Glutamatergic neuron (in vitro differentiated cells): ENCODE measurements at regions not wholly inside any gene's neighbourhood (a gene's known extent, or its start where the extent isn't known, plus 50 kb on each side); places are given as distances from the start of the nearest gene placed in this dataset.
"Not testable (repeated sequence)": the region's sequence is repeated elsewhere in the genome, so short reads cannot be mapped to it uniquely, and the experiment has no call there.

Experiments
- DNase-seq: peaks from one replicate; pipeline ENCODE4 v3.0.0; 2022
- H3K27ac Mint-ChIP-seq: one replicate; pipeline ENCODE4 v1.8.0; 2020; ENCODE audit warnings: mild to moderate bottlenecking, mixed read lengths, inconsistent platforms; ENCODE audit not compliant: unreplicated experiment
- H3K27me3 Mint-ChIP-seq: one replicate; pipeline ENCODE4 v1.8.0; 2020; ENCODE audit warnings: mild to moderate bottlenecking, moderate library complexity, mixed read lengths, inconsistent platforms; ENCODE audit not compliant: unreplicated experiment
- H3K36me3 Mint-ChIP-seq: one replicate; pipeline ENCODE4 v1.8.0; 2020; ENCODE audit warnings: mild to moderate bottlenecking, mixed read lengths, inconsistent platforms; ENCODE audit not compliant: unreplicated experiment
- H3K4me1 Mint-ChIP-seq: one replicate; pipeline ENCODE4 v1.8.0; 2020; ENCODE audit warnings: mild to moderate bottlenecking, low read depth, mixed read lengths, inconsistent platforms; ENCODE audit not compliant: unreplicated experiment
- H3K4me3 Mint-ChIP-seq: one replicate; pipeline ENCODE4 v1.8.0; 2020; ENCODE audit warnings: mild to moderate bottlenecking, mixed read lengths, inconsistent platforms; ENCODE audit not compliant: unreplicated experiment
- H3K9me3 Mint-ChIP-seq: one replicate; pipeline ENCODE4 v1.8.0; 2020; ENCODE audit warnings: mild to moderate bottlenecking, moderate library complexity, mixed read lengths, inconsistent platforms; ENCODE audit not compliant: unreplicated experiment
- TF ChIP-seq, protein P1 (sequence below): fragments of 200-600 bp; sonication (generic); IDR thresholded peaks from one replicate; pipeline ENCODE4 v1.5.0; 2021; ENCODE audit not compliant: partially characterized antibody, unreplicated experiment

DNA sequence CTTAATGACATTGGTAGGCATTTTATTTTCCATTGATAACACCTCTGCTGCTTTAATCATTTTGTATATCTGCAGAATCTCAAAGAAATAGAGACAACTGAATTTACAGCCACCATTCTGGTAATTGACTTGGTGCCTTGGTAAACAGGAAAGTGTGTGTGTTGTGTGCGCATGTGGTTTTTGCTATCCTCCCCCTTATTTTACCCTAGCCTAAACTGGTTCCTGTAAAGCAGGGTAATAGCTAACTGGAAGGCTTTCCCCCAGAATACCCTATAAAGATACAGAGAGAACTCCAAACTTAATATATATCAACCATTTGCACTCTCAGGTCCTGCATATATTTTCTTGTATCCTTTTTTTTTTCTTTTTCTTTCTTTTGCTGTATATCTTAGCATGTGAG is 149.5 kb upstream of the ADGRL4 start:
- Mint-ChIP-seq H3K4me1 (no peaks in the 10 kb centered on the region), H3K27me3 (no peaks in the 10 kb centered on the region), H3K9me3 (no peaks in the 10 kb centered on the region), H3K4me3 (no peak overlapping the region), H3K27ac (no peak overlapping the region), H3K36me3 (no peaks in the 10 kb centered on the region)
- TF ChIP-seq, protein P1, sequence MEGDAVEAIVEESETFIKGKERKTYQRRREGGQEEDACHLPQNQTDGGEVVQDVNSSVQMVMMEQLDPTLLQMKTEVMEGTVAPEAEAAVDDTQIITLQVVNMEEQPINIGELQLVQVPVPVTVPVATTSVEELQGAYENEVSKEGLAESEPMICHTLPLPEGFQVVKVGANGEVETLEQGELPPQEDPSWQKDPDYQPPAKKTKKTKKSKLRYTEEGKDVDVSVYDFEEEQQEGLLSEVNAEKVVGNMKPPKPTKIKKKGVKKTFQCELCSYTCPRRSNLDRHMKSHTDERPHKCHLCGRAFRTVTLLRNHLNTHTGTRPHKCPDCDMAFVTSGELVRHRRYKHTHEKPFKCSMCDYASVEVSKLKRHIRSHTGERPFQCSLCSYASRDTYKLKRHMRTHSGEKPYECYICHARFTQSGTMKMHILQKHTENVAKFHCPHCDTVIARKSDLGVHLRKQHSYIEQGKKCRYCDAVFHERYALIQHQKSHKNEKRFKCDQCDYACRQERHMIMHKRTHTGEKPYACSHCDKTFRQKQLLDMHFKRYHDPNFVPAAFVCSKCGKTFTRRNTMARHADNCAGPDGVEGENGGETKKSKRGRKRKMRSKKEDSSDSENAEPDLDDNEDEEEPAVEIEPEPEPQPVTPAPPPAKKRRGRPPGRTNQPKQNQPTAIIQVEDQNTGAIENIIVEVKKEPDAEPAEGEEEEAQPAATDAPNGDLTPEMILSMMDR, result no peak
- no peak for DNase-seq

GRCh38 chr1:79151006-79151796 is 144.7 kb upstream of the ADGRL4 start:
- no peaks in the 10 kb centered on the region for H3K27me3 Mint-ChIP-seq
- peaks cover 10% of the 10 kb centered on the region for H3K4me1 Mint-ChIP-seq
- H3K4me3 Mint-ChIP-seq, result no peak overlapping the region
- H3K27ac Mint-ChIP-seq, result no peak overlapping the region
- DNase-seq, result no peak
- H3K9me3 Mint-ChIP-seq, result no peaks in the 10 kb centered on the region
- TF ChIP-seq, protein P1, result no peak
- no peaks in the 10 kb centered on the region for H3K36me3 Mint-ChIP-seq

DNA sequence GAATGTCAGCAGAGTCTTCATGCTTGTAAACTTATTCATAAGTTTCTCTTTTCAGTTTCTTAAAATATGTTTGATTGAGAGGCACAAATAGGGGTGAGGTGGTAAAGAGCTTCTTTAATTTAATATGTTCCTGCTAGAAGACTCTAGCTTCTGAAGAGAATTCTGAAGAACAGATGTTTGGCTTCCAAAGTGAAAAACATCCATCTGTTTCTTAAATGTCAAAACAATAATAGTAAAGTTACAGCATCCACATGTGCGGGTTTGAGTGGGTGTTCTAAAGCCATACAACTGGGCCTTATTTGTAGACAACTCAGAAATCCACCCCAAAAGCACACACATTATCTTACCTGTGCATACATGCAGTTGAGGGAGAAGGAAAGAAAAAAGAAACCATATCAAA is 144.0 kb upstream of the ADGRL4 start:
- peaks cover 10% of the 10 kb centered on the region for H3K4me1 Mint-ChIP-seq
- H3K9me3 Mint-ChIP-seq, result no peaks in the 10 kb centered on the region
- H3K36me3 Mint-ChIP-seq, result no peaks in the 10 kb centered on the region
- no peaks in the 10 kb centered on the region for H3K27me3 Mint-ChIP-seq
- no peak overlapping the region for H3K4me3 Mint-ChIP-seq
- H3K27ac Mint-ChIP-seq, result no peak overlapping the region
- TF ChIP-seq, protein P1, result no peak
- DNase-seq, result no peak

DNA sequence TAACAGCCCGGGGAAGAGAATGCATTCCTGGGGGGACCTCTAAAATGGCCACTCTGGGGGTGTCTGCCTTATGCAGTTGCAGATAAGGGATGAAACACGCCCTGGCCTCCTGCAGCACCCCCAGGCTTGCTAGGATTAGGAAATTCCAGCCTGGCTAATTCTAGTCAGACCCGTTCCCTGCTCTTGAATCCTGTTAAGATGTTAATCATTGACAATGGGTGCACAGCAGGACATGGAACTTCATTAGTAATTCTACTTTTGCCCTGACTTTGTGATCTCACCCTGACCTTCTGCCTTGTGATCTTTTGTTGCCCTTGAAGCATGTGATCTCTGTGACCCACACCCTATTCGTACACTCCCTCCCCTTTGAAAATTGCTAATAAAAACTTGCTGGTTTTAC is 131.7 kb upstream of the ADGRL4 start:
- not testable (repeated sequence) for H3K27ac Mint-ChIP-seq, H3K4me1 Mint-ChIP-seq, H3K9me3 Mint-ChIP-seq, H3K27me3 Mint-ChIP-seq, DNase-seq, H3K4me3 Mint-ChIP-seq, H3K36me3 Mint-ChIP-seq

GRCh38 chr1:79133774-79134364 is 127.3 kb upstream of the ADGRL4 start:
- TF ChIP-seq, protein P1, result no peak
- Mint-ChIP-seq H3K9me3 (no peaks in the 10 kb centered on the region), H3K4me3 (no peak overlapping the region), H3K27ac (no peak overlapping the region), H3K27me3 (no peaks in the 10 kb centered on the region), H3K4me1 (no peaks in the 10 kb centered on the region), H3K36me3 (no peaks in the 10 kb centered on the region)
- no peak for DNase-seq
